ENCODE measurements at regions not wholly inside any gene's neighbourhood (a gene's known extent, or its start where the extent isn't known, plus 50 kb on each side); places are given as distances from the start of the nearest gene placed in this dataset.
"Not testable (repeated sequence)": the region's sequence is repeated elsewhere in the genome, so short reads cannot be mapped to it uniquely, and the experiment has no call there.

GRCh38 chr6:50463931-50464330 is 249.4 kb upstream of the TFAP2D start:
- DNase-seq (ENCODE audit: low read depth) = no peak

GRCh38 chr6:50467931-50468330 is 245.4 kb upstream of the TFAP2D start:
- DNase-seq (ENCODE audit: low read depth) = no peak

GRCh38 chr6:50471041-50471440 is 242.3 kb upstream of the TFAP2D start:
- DNase-seq (ENCODE audit: low read depth) = no peak

- no peak for DNase-seq (ENCODE audit: low read depth)
These were observed 203.0 kb upstream of the TFAP2D start for GRCh38 chr6:50510361-50510760.

GRCh38 chr6:50520326-50521266 is 192.7 kb upstream of the TFAP2D start:
- no peak for DNase-seq (ENCODE audit: low read depth)

GRCh38 chr6:50524341-50524740 is 189.0 kb upstream of the TFAP2D start:
- DNase-seq (ENCODE audit: low read depth) = no peak

GRCh38 chr6:50527985-50528384 is 185.3 kb upstream of the TFAP2D start:
- no peak for DNase-seq (ENCODE audit: low read depth)

GRCh38 chr6:50539447-50539846 is 173.9 kb upstream of the TFAP2D start:
- DNase-seq (ENCODE audit: low read depth) = no peak

GRCh38 chr6:50541941-50542340 is 171.4 kb upstream of the TFAP2D start:
- DNase-seq (ENCODE audit: low read depth) = no peak

GRCh38 chr6:50543666-50544065 is 169.7 kb upstream of the TFAP2D start:
- DNase-seq (ENCODE audit: low read depth) = no peak

GRCh38 chr6:50549026-50549425 is 164.3 kb upstream of the TFAP2D start:
- DNase-seq (ENCODE audit: low read depth) = no peak

- DNase-seq (ENCODE audit: low read depth) = no peak
These were observed 163.9 kb upstream of the TFAP2D start for GRCh38 chr6:50549475-50549874.

GRCh38 chr6:50555982-50556381 is 157.3 kb upstream of the TFAP2D start:
- DNase-seq (ENCODE audit: low read depth) = no peak

GRCh38 chr6:50565004-50565403 is 148.3 kb upstream of the TFAP2D start:
- no peak for DNase-seq (ENCODE audit: low read depth)

GRCh38 chr6:50571230-50571629 is 142.1 kb upstream of the TFAP2D start:
- not testable (repeated sequence) for DNase-seq (ENCODE audit: low read depth)

- DNase-seq (ENCODE audit: low read depth) = no peak
These were observed 127.6 kb upstream of the TFAP2D start for GRCh38 chr6:50585441-50586330.

- no peak for DNase-seq (ENCODE audit: low read depth)
These were observed 127.0 kb upstream of the TFAP2D start for GRCh38 chr6:50586331-50586675.

GRCh38 chr6:50589751-50590470 is 123.4 kb upstream of the TFAP2D start:
- DNase-seq (ENCODE audit: low read depth) = no peak

- DNase-seq (ENCODE audit: low read depth) = no peak
These were observed 122.2 kb upstream of the TFAP2D start for GRCh38 chr6:50591135-50591534.

GRCh38 chr6:50600280-50600679 is 113.0 kb upstream of the TFAP2D start:
- no peak for DNase-seq (ENCODE audit: low read depth)

- peak; percentile 37 for DNase-seq (ENCODE audit: low read depth)
These were observed 111.0 kb upstream of the TFAP2D start for GRCh38 chr6:50602292-50602691.

- DNase-seq (ENCODE audit: low read depth) = no peak
These were observed 104.9 kb upstream of the TFAP2D start for GRCh38 chr6:50608421-50608820.

All from M059J (cell line).